Esophagus muscularis mucosa (tissue), 4 donors: ENCODE measurements at regions not wholly inside any gene's neighbourhood (a gene's known extent, or its start where the extent isn't known, plus 50 kb on each side); places are given as distances from the start of the nearest gene placed in this dataset.

Experiments used
- EP300 ChIP-seq: sonication (generic); formaldehyde crosslinking; IDR thresholded peaks from one replicate; pipeline ENCODE4 v1.6.1; 2017; ENCODE audit warnings: antibody characterized with exemption
- POLR2A ChIP-seq: fragments of 450-650 bp; IDR thresholded peaks from one replicate; pipeline ENCODE4 v1.6.1; 2017; ENCODE audit warnings: antibody characterized with exemption, moderate library complexity, mild to moderate bottlenecking, low read depth
- POLR2AphosphoS5 ChIP-seq, 2 donors: sonication (generic); formaldehyde crosslinking; IDR thresholded peaks; one replicate each; pipeline ENCODE4 v1.6.1; 2017; ENCODE audit warnings: antibody characterized with exemption in 2 of 2
- TF ChIP-seq, protein P1 (sequence below), 3 experiments: fragments of 200-600 bp in 2 of 3; fragments of 450-650 bp in 1 of 3; sonication (generic) in 2 of 3; IDR thresholded peaks; one replicate each; pipeline ENCODE4 v1.5.1; 2017 to 2019; ENCODE audit warnings: antibody characterized with exemption in 3 of 3, mild to moderate bottlenecking in 2 of 3, moderate library complexity in 1 of 3

DNA sequence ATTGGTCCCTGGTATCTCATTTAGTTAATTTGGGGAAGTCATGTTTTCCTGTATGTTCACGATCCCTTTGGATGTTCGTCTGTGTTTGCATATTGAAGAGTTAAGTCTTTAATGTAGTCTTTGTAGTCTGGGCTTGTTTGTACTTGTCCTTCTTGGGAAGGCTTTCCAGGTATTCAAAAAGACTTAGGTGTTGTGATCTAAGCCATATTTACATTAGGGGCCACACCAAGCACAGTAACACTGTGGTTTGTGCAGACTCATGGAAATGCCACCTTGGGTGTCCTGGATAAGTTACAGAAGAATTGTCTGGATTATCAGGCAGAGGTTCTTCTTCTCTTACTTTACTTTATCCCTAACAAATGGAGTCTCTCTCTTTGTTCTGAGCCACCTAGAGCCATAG is 380.3 kb downstream of the CCER1 start:
- TF ChIP-seq POLR2AphosphoS5 (IDR thresholded peaks at IDR 0.05) (no peak), EP300 (no peak), POLR2A (no peak)
- TF ChIP-seq, protein P1, sequence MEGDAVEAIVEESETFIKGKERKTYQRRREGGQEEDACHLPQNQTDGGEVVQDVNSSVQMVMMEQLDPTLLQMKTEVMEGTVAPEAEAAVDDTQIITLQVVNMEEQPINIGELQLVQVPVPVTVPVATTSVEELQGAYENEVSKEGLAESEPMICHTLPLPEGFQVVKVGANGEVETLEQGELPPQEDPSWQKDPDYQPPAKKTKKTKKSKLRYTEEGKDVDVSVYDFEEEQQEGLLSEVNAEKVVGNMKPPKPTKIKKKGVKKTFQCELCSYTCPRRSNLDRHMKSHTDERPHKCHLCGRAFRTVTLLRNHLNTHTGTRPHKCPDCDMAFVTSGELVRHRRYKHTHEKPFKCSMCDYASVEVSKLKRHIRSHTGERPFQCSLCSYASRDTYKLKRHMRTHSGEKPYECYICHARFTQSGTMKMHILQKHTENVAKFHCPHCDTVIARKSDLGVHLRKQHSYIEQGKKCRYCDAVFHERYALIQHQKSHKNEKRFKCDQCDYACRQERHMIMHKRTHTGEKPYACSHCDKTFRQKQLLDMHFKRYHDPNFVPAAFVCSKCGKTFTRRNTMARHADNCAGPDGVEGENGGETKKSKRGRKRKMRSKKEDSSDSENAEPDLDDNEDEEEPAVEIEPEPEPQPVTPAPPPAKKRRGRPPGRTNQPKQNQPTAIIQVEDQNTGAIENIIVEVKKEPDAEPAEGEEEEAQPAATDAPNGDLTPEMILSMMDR (IDR thresholded peaks at IDR 0.05): no peak
